Stimulated activated naive CD8-positive, alpha-beta T cell treated with anti-CD3 and anti-CD28 coated beads, Interleukin-15, amount 100 ng/mL, for 72 hours (primary cell): ENCODE measurements at regions not wholly inside any gene's neighbourhood (a gene's known extent, or its start where the extent isn't known, plus 50 kb on each side); places are given as distances from the start of the nearest gene placed in this dataset.

ENCODE experiments used
- ATAC-seq: fragments of 150-1000 bp; cut with Tn5 transposase; 2 replicates; pipeline ENCODE4 v1.10.0; 2021; ENCODE audit warnings: mild to moderate bottlenecking, moderate library complexity
- DNase-seq, 2 donors: peaks; one replicate each; pipeline ENCODE4 v3.0.0; 2021 to 2022
- H3K27ac Mint-ChIP-seq, 2 donors: one replicate each; pipeline ENCODE4 v1.8.0; 2022; ENCODE audit warnings: mild to moderate bottlenecking in 2 of 2, mixed read lengths in 2 of 2, moderate library complexity in 2 of 2
- H3K27me3 Mint-ChIP-seq: one replicate; pipeline ENCODE4 v1.8.0; 2022; ENCODE audit warnings: mixed read lengths
- H3K4me1 Mint-ChIP-seq: one replicate; pipeline ENCODE4 v1.8.0; 2022; ENCODE audit warnings: mild to moderate bottlenecking, mixed read lengths
- H3K4me3 Mint-ChIP-seq, 2 donors: one replicate each; pipeline ENCODE4 v1.8.0; 2022; ENCODE audit warnings: mild to moderate bottlenecking in 2 of 2, mixed read lengths in 2 of 2, moderate library complexity in 1 of 2
- H3K9me3 Mint-ChIP-seq, 2 donors: one replicate each; pipeline ENCODE4 v1.8.0; 2022; ENCODE audit warnings: mixed read lengths in 2 of 2

GRCh38 chr3:117165601-117166051 lies 456.0 kb downstream of the TUSC7 start:
- peaks cover 0 to 7% of the 10 kb centered on the region in 2 donors for H3K9me3 Mint-ChIP-seq
- no peak for ATAC-seq

GRCh38 chr3:117168896-117169295 lies 459.3 kb downstream of the TUSC7 start:
- Mint-ChIP-seq H3K4me1 (no peaks in the 10 kb centered on the region), H3K4me3 (no peak overlapping the region), H3K27ac (no peak overlapping the region), H3K9me3 (peaks cover 0 to 7% of the 10 kb centered on the region in 2 donors), H3K27me3 (no peaks in the 10 kb centered on the region)
- no peak for DNase-seq
- ATAC-seq = no peak

More at GRCh38 chr3:117165601-117166051, 456.0 kb downstream of the TUSC7 start:
- DNase-seq = no peak
- Mint-ChIP-seq H3K27ac (no peak overlapping the region), H3K4me3 (no peak overlapping the region), H3K27me3 (no peaks in the 10 kb centered on the region), H3K4me1 (no peaks in the 10 kb centered on the region)

GRCh38 chr3:117170094-117170493 lies 460.5 kb downstream of the TUSC7 start:
- no peak for ATAC-seq
- Mint-ChIP-seq H3K9me3 (peaks cover 0 to 6% of the 10 kb centered on the region in 2 donors), H3K27ac (no peak overlapping the region), H3K4me1 (no peaks in the 10 kb centered on the region), H3K27me3 (no peaks in the 10 kb centered on the region), H3K4me3 (no peak overlapping the region)
- no peak for DNase-seq

GRCh38 chr3:117171124-117171523 lies 461.5 kb downstream of the TUSC7 start:
- Mint-ChIP-seq H3K9me3 (no peaks in the 10 kb centered on the region), H3K4me1 (no peaks in the 10 kb centered on the region), H3K4me3 (no peak overlapping the region), H3K27ac (no peak overlapping the region), H3K27me3 (no peaks in the 10 kb centered on the region)
- DNase-seq (no peak), ATAC-seq (no peak)

DNA sequence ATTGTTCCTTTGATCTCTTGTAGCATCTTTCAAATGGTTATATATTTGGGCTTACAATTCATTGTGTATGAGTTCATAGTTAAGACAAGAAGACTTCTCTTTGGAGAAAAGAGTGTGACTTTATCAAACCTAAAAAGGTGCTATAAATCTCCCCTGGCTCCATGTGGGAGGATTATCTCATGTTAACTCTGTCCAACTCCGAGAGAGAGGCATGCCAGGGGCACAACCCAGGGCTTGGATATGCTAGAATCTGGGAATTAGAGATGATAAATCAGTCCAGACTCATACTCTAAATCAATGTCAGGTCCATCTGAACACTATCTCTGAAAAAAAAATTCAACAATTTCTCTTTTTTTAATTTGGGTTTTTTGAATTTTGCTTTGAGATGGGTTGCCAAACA lies 462.8 kb downstream of the TUSC7 start:
- Mint-ChIP-seq H3K27ac (no peak overlapping the region), H3K9me3 (no peaks in the 10 kb centered on the region), H3K4me1 (no peaks in the 10 kb centered on the region), H3K27me3 (no peaks in the 10 kb centered on the region), H3K4me3 (no peak overlapping the region)
- no peak for DNase-seq
- no peak for ATAC-seq

- H3K9me3 Mint-ChIP-seq = peaks cover 0 to 14% of the 10 kb centered on the region in 2 donors
- ATAC-seq (no peak), DNase-seq (no peak)
- no peak overlapping the region for H3K27ac Mint-ChIP-seq
- no peak overlapping the region for H3K4me3 Mint-ChIP-seq
- H3K27me3 Mint-ChIP-seq = no peaks in the 10 kb centered on the region
- no peaks in the 10 kb centered on the region for H3K4me1 Mint-ChIP-seq
These were observed 471.6 kb downstream of the TUSC7 start for GRCh38 chr3:117181222-117181621.

DNA sequence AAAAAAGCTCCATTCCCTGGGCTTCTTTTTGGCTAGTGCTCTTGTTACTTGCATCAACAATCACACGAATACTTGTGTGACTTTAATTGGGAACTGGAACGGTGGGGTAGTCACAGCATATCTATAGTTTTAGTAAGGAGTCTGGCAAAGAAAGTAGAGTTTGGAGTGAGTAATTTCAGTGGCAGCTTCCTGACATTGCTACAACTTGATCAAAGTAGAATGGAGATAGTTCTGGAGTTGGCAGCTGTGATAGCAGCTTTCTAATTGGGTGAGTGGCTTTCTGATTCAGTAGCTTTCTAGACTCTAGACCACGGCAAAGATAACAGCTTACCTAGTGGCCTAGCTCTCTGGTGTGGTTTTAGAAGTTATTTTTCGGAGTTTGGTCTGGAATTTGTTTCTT lies 475.0 kb downstream of the TUSC7 start:
- Mint-ChIP-seq H3K27ac (no peak overlapping the region), H3K4me1 (no peaks in the 10 kb centered on the region), H3K4me3 (no peak overlapping the region), H3K9me3 (peaks cover 0 to 5% of the 10 kb centered on the region in 2 donors), H3K27me3 (no peaks in the 10 kb centered on the region)
- no peak for DNase-seq
- no peak for ATAC-seq

- H3K27ac Mint-ChIP-seq = no peak overlapping the region
- ATAC-seq (no peak), DNase-seq (no peak)
- H3K27me3 Mint-ChIP-seq = no peaks in the 10 kb centered on the region
- H3K4me3 Mint-ChIP-seq = no peak overlapping the region
- H3K9me3 Mint-ChIP-seq = no peaks in the 10 kb centered on the region
- no peaks in the 10 kb centered on the region for H3K4me1 Mint-ChIP-seq
These were observed 481.7 kb downstream of the TUSC7 start for GRCh38 chr3:117191245-117191644.

GRCh38 chr3:117192888-117193287 lies 483.3 kb downstream of the TUSC7 start:
- no peak for DNase-seq
- H3K27me3 Mint-ChIP-seq = no peaks in the 10 kb centered on the region
- H3K4me3 Mint-ChIP-seq = no peak overlapping the region
- no peak for ATAC-seq
- no peaks in the 10 kb centered on the region for H3K4me1 Mint-ChIP-seq
- H3K27ac Mint-ChIP-seq = no peak overlapping the region
- peaks cover 0 to 6% of the 10 kb centered on the region in 2 donors for H3K9me3 Mint-ChIP-seq

DNA sequence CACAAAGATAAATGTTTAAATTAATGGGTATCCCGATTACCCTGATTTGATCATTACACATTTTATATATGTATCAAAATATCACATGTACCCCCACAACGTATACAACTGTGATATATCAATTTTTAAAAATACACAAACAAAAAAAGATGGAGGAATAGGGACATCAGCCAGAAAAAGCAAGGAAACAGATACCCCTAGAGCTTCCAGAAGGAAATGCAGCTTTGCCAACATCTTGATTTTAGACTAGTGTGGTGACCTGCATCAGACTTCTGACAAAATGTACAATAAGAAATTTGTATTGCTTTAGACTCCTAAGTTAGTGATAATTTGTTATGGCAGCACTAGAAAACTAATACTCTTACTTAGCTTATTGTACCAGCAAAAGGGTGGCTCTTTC lies 483.8 kb downstream of the TUSC7 start:
- no peaks in the 10 kb centered on the region for H3K27me3 Mint-ChIP-seq
- H3K27ac Mint-ChIP-seq = no peak overlapping the region
- H3K4me1 Mint-ChIP-seq = no peaks in the 10 kb centered on the region
- ATAC-seq = no peak
- no peak overlapping the region for H3K4me3 Mint-ChIP-seq
- H3K9me3 Mint-ChIP-seq = peaks cover 0 to 6% of the 10 kb centered on the region in 2 donors
- no peak for DNase-seq

DNA sequence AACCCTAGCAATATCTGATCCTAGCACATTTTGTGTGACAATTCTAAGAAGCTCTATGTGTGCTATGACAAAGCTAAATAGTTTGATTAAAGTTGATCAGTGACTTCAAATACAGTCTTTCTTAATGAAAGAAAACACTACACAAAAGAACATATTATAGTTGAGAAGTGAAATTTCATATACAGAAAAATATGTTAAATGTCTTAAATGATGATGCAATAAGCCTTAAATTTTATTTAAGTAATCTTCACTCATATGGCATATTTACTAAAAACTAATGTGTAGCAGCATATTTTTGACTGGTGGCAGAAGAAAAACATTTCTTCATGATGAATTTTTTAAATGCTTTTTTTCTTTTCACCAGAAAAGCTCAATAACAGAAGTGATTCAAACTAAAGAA lies 485.5 kb downstream of the TUSC7 start:
- DNase-seq = no peak
- Mint-ChIP-seq H3K27me3 (no peaks in the 10 kb centered on the region), H3K4me1 (no peaks in the 10 kb centered on the region), H3K27ac (no peak overlapping the region), H3K4me3 (no peak overlapping the region), H3K9me3 (peaks cover 7 to 13% of the 10 kb centered on the region in 2 donors)
- no peak for ATAC-seq

DNA sequence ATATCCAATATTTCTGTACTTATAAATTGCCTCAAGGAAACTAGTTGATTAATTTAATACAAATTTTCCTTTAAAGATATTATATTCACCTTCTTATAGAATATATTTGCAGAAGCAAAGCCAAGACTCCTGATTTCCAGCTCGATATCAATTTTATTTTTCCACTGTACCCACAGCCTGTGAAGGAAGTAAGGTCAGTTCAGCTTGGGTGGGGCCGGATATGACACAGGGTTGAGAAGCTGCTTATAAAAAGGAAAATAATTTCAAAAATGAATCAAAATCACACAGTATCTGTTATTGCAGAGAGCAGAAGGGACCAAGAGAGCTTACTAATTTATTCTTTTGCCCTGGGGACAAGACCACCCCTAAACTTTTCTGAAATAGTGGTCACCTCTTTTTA lies 491.4 kb downstream of the TUSC7 start:
- no peak for DNase-seq
- H3K27ac Mint-ChIP-seq = no peak overlapping the region
- peaks cover 11 to 15% of the 10 kb centered on the region in 2 donors for H3K9me3 Mint-ChIP-seq
- H3K4me3 Mint-ChIP-seq = no peak overlapping the region
- H3K27me3 Mint-ChIP-seq = no peaks in the 10 kb centered on the region
- no peaks in the 10 kb centered on the region for H3K4me1 Mint-ChIP-seq
- ATAC-seq = no peak

DNA sequence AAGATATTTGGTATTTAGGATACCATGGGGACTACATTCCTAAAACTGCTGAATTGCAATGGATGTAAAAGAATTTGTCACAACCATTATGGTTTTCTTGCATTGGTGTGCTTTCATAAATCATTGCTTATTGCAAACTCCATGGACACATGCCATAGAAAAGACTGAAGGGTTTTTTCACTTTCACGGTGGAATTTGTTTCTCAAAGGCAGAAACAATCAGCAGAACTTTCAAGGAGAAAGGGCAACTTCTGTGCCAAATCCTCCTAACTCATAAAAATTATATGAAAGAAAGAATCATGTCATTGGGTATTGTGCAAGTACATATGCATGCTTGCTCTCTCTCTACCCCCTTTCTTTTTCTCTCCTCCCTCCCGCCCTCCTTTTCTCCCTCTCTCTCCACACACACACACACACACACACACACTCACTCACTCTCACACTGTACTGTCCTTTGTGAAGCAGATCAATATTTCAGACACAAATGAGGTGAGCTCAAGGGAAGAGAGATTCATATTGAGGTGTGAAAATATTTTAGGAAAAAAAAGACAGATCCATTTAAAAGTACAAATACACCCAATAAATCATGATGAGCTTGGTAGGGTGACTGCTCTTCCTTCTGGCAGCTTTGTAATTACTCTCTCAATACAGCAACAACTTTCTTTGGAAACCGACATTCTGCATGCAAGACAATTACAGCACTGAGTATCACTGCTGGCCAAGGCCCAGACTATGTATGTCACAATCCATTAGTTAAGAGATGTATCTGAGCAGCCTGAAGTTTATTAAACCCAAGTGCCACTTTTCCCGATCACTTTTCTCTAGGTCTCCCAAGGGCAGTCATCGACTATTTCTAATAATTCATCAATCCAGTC lies 492.6 kb downstream of the TUSC7 start:
- Mint-ChIP-seq H3K9me3 (peaks cover 11 to 15% of the 10 kb centered on the region in 2 donors), H3K27me3 (no peaks in the 10 kb centered on the region), H3K4me1 (no peaks in the 10 kb centered on the region), H3K27ac (no peak overlapping the region), H3K4me3 (no peak overlapping the region)
- ATAC-seq (no peak), DNase-seq (no peak)

GRCh38 chr3:117217355-117217754 lies 507.8 kb downstream of the TUSC7 start:
- peaks cover 5 to 23% of the 10 kb centered on the region in 2 donors for H3K9me3 Mint-ChIP-seq

DNA sequence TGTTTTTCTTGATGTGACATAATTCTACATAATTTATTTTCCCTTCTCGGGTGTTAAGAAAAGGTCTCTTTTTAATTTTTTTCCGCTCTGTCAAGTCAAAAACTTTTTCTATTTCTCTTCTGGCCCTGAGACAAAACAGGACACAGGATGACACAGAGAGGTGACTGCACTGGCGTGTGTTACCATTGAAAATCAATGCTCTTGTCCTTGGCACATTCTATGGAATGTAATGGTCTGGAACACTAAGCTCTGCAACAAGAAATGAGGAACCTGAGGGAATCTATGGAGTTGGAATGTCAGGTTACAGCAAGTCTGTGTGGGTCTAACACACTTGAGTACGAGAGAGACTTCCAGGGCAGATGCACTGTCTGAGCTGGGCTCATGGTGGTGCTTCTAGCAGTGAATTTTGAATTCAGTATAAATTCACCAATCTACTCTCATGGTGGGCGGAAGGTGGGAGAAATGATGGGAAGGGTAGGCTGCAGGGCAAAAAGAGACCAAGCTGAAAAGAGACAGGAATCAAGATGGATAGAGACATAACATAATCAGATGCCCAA lies 508.3 kb downstream of the TUSC7 start:
- Mint-ChIP-seq H3K27ac (no peak overlapping the region), H3K4me1 (no peaks in the 10 kb centered on the region), H3K9me3 (peaks cover 5 to 19% of the 10 kb centered on the region in 2 donors), H3K4me3 (no peak overlapping the region), H3K27me3 (no peaks in the 10 kb centered on the region)
- DNase-seq (no peak), ATAC-seq (no peak)

More at GRCh38 chr3:117217355-117217754, 507.8 kb downstream of the TUSC7 start:
- Mint-ChIP-seq H3K4me1 (no peaks in the 10 kb centered on the region), H3K27me3 (no peaks in the 10 kb centered on the region), H3K27ac (no peak overlapping the region), H3K4me3 (no peak overlapping the region)
- DNase-seq = no peak
- no peak for ATAC-seq

GRCh38 chr3:117218641-117219048 lies 509.1 kb downstream of the TUSC7 start:
- no peak overlapping the region for H3K4me3 Mint-ChIP-seq
- H3K4me1 Mint-ChIP-seq = no peaks in the 10 kb centered on the region
- ATAC-seq (no peak), DNase-seq (no peak)
- H3K9me3 Mint-ChIP-seq = peaks cover 5 to 16% of the 10 kb centered on the region in 2 donors
- no peaks in the 10 kb centered on the region for H3K27me3 Mint-ChIP-seq
- no peak overlapping the region for H3K27ac Mint-ChIP-seq
